Calu3 (cell line): ENCODE measurements at regions not wholly inside any gene's neighbourhood (a gene's known extent, or its start where the extent isn't known, plus 50 kb on each side); places are given as distances from the start of the nearest gene placed in this dataset.

Source experiments
- BruUV-seq: library from RNA; stranded (reverse); fragments of 400-500 nt; replicated peaks from 2 replicates; lab custom pipeline; 2021; lab: Mats Ljungman, UMichigan
- CTCF ChIA-PET: fragments of 300-600 bp; sonication (Branson Sonifier 250); formaldehyde crosslinking; loops from one replicate; lab custom pipeline; 2022; ENCODE audit warnings: antibody characterized with exemption; lab: Charles Lee
- DNase-seq: peaks from one replicate; pipeline ENCODE4 v3.0.0; 2022
- H3K27ac Mint-ChIP-seq: one replicate; pipeline ENCODE4 v1.8.0; 2022; ENCODE audit warnings: mixed read lengths; ENCODE audit not compliant: unreplicated experiment
- H3K27me3 Mint-ChIP-seq: one replicate; pipeline ENCODE4 v1.8.0; 2022; ENCODE audit warnings: mixed read lengths; ENCODE audit not compliant: unreplicated experiment
- H3K36me3 Mint-ChIP-seq: one replicate; pipeline ENCODE4 v1.8.0; 2022; ENCODE audit warnings: mild to moderate bottlenecking, moderate library complexity, mixed read lengths; ENCODE audit not compliant: insufficient read depth, unreplicated experiment
- H3K4me1 Mint-ChIP-seq: one replicate; pipeline ENCODE4 v1.8.0; 2022; ENCODE audit warnings: mild to moderate bottlenecking, low read depth, mixed read lengths; ENCODE audit not compliant: unreplicated experiment
- H3K4me3 Mint-ChIP-seq: one replicate; pipeline ENCODE4 v1.8.0; 2022; ENCODE audit warnings: mild to moderate bottlenecking, low read depth, moderate library complexity, mixed read lengths; ENCODE audit not compliant: unreplicated experiment
- H3K9me3 Mint-ChIP-seq: one replicate; pipeline ENCODE4 v1.8.0; 2022; ENCODE audit warnings: low read depth, mixed read lengths; ENCODE audit not compliant: unreplicated experiment
- CTCF ChIP-seq: fragments of 200-600 bp; IDR thresholded peaks from one replicate; pipeline ENCODE4 v1.8.0; 2022; ENCODE audit warnings: antibody characterized with exemption; ENCODE audit not compliant: unreplicated experiment
- intact Hi-C: fragments of 100-400 bp; cut with micrococcal nuclease; formaldehyde crosslinking; loops from one replicate; pipeline ENCODE4 v1.10.0; 2022; ENCODE audit not compliant: unreplicated experiment

GRCh38 chr9:31821583-31821982, 562.9 kb upstream of the ACO1 start:
- intact Hi-C loops = no loop called here
- Mint-ChIP-seq H3K9me3 (no peaks in the 10 kb centered on the region), H3K27me3 (no peaks in the 10 kb centered on the region), H3K36me3 (no peaks in the 10 kb centered on the region), H3K4me3 (no peak overlapping the region), H3K4me1 (no peaks in the 10 kb centered on the region), H3K27ac (no peak overlapping the region)
- TF ChIP-seq CTCF = no peak
- CTCF ChIA-PET = no interaction called here
- no peak for DNase-seq
- no TSS peak for BruUV-seq

- DNase-seq = no peak
- no peaks in the 10 kb centered on the region for H3K4me1 Mint-ChIP-seq
- CTCF ChIA-PET = no interaction called here
- no peaks in the 10 kb centered on the region for H3K36me3 Mint-ChIP-seq
- no peak overlapping the region for H3K4me3 Mint-ChIP-seq
- no peak overlapping the region for H3K27ac Mint-ChIP-seq
- no peaks in the 10 kb centered on the region for H3K9me3 Mint-ChIP-seq
- no peaks in the 10 kb centered on the region for H3K27me3 Mint-ChIP-seq
- no peak for TF ChIP-seq CTCF
- intact Hi-C loops = no loop called here
- no TSS peak for BruUV-seq
Measured at GRCh38 chr9:31823365-31823764, 561.1 kb upstream of the ACO1 start.

- intact Hi-C loops = no loop called here
- no peak for TF ChIP-seq CTCF
Measured at GRCh38 chr9:31824860-31825259, 559.6 kb upstream of the ACO1 start.

DNA sequence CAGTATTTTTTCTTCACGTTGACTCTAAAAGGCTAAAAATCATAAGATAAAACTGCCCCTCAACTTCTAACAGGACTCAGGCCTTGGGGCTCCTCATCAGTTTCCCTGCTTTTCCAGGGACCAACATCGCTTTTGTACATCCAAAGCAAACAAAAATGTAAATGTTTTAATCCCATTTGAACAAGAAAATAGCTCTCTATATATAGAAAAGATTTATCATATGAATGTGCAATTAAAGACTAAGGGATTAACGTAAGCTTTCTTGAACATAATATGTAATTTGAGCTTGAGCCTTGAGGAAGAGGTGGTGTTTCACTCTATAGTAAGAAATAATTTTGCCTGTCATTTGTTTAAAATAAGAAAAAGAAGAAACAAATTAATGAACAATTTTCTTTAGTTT, 547.2 kb upstream of the ACO1 start:
- no peak overlapping the region for H3K27ac Mint-ChIP-seq
- DNase-seq = no peak
- TF ChIP-seq CTCF = no peak
- intact Hi-C loops = no loop called here
- no TSS peak for BruUV-seq
- no peaks in the 10 kb centered on the region for H3K27me3 Mint-ChIP-seq
- no peaks in the 10 kb centered on the region for H3K4me1 Mint-ChIP-seq
- CTCF ChIA-PET = no interaction called here
- no peaks in the 10 kb centered on the region for H3K9me3 Mint-ChIP-seq
- no peak overlapping the region for H3K4me3 Mint-ChIP-seq
- H3K36me3 Mint-ChIP-seq = no peaks in the 10 kb centered on the region

More at GRCh38 chr9:31824860-31825259, 559.6 kb upstream of the ACO1 start:
- H3K36me3 Mint-ChIP-seq = no peaks in the 10 kb centered on the region
- H3K9me3 Mint-ChIP-seq = no peaks in the 10 kb centered on the region
- H3K27me3 Mint-ChIP-seq = no peaks in the 10 kb centered on the region
- BruUV-seq = no TSS peak
- H3K27ac Mint-ChIP-seq = no peak overlapping the region
- no peak overlapping the region for H3K4me3 Mint-ChIP-seq
- CTCF ChIA-PET = no interaction called here
- H3K4me1 Mint-ChIP-seq = no peaks in the 10 kb centered on the region
- DNase-seq = no peak

GRCh38 chr9:31839273-31839672, 545.2 kb upstream of the ACO1 start:
- Mint-ChIP-seq H3K27ac (no peak overlapping the region), H3K9me3 (no peaks in the 10 kb centered on the region), H3K27me3 (no peaks in the 10 kb centered on the region), H3K4me3 (no peak overlapping the region), H3K4me1 (no peaks in the 10 kb centered on the region), H3K36me3 (no peaks in the 10 kb centered on the region)
- no TSS peak for BruUV-seq
- TF ChIP-seq CTCF = no peak
- DNase-seq = peak; percentile 6
- CTCF ChIA-PET = no interaction called here
- intact Hi-C loops = no loop called here
